DND-41 (cell line): ENCODE measurements at regions not wholly inside any gene's neighbourhood (a gene's known extent, or its start where the extent isn't known, plus 50 kb on each side); places are given as distances from the start of the nearest gene placed in this dataset.

ENCODE experiments used
- ATAC-seq: fragments of 200-7000 bp; cut with Tn5 transposase; 3 replicates; pipeline ENCODE4 v1.9.1; 2021; ENCODE audit warnings: low read depth; ENCODE audit not compliant: insufficient read depth
- DNase-seq: peaks from one replicate; pipeline ENCODE4 v3.0.0-alpha.2; 2020
- H2AFZ ChIP-seq: 2 replicates; pipeline ENCODE4 v1.6.0; 2012; ENCODE audit warnings: low read depth, low read length
- H3K27ac ChIP-seq: 2 replicates; pipeline ENCODE4 v1.5.1; 2012; ENCODE audit warnings: low read length, inconsistent platforms
- H3K27me3 ChIP-seq: fragments of 200-600 bp; sonication (generic); 2 replicates; pipeline ENCODE4 v1.6.0; 2012; ENCODE audit warnings: low read length, mild to moderate bottlenecking, inconsistent platforms; ENCODE audit not compliant: insufficient read depth, poor library complexity
- H3K36me3 ChIP-seq: 2 replicates; pipeline ENCODE4 v1.5.1; 2012; ENCODE audit warnings: low read length, inconsistent platforms; ENCODE audit not compliant: insufficient read depth
- H3K4me1 ChIP-seq: 2 replicates; pipeline ENCODE4 v1.5.1; 2012; ENCODE audit warnings: mild to moderate bottlenecking, low read length; ENCODE audit not compliant: insufficient read depth
- H3K4me2 ChIP-seq: 2 replicates; pipeline ENCODE4 v1.6.0; 2012; ENCODE audit warnings: mild to moderate bottlenecking, moderate library complexity, low read length, inconsistent platforms; ENCODE audit not compliant: insufficient read depth
- H3K4me3 ChIP-seq, 2 experiments: fragments of 200-600 bp in 1 of 2; shearing (Covaris generic) in 1 of 2; 2 replicates each; pipeline ENCODE4 v1.5.1; 2012 to 2016; ENCODE audit warnings: inconsistent platforms in 2 of 2, low read length in 2 of 2, mild to moderate bottlenecking in 2 of 2, low read depth in 1 of 2, moderate library complexity in 1 of 2
- H3K79me2 ChIP-seq: 2 replicates; pipeline ENCODE4 v1.6.0; 2012; ENCODE audit warnings: low read length, inconsistent platforms; ENCODE audit not compliant: insufficient read depth
- H3K9ac ChIP-seq: 2 replicates; pipeline ENCODE4 v1.6.0; 2012; ENCODE audit warnings: low read depth, mild to moderate bottlenecking, inconsistent platforms, low read length, moderate library complexity
- H3K9me3 ChIP-seq: 2 replicates; pipeline ENCODE4 v1.5.1; 2012; ENCODE audit warnings: low read length, moderate library complexity, mild to moderate bottlenecking, inconsistent platforms; ENCODE audit not compliant: insufficient read depth, severe bottlenecking
- H4K20me1 ChIP-seq: 2 replicates; pipeline ENCODE4 v1.6.0; 2012; ENCODE audit warnings: low read length; ENCODE audit not compliant: insufficient read depth
- CTCF ChIP-seq: IDR thresholded peaks from 2 replicates; pipeline ENCODE4 v1.5.1; 2012; ENCODE audit warnings: borderline replicate concordance, low read length, moderate library complexity, mild to moderate bottlenecking; ENCODE audit not compliant: poor library complexity, severe bottlenecking; ENCODE audit errors: extremely low read depth
- EZH2 ChIP-seq: IDR thresholded peaks from 3 replicates; pipeline ENCODE4 v1.6.1; 2012; ENCODE audit warnings: borderline replicate concordance, low read depth, mild to moderate bottlenecking, moderate library complexity, low read length, inconsistent platforms; ENCODE audit not compliant: severe bottlenecking

- no peaks in the 10 kb centered on the region for H3K27me3 ChIP-seq
- no peak overlapping the region for H3K4me3 ChIP-seq
- no peak overlapping the region for H3K9ac ChIP-seq
- no peak overlapping the region for H3K4me2 ChIP-seq
- no peaks in the 10 kb centered on the region for H4K20me1 ChIP-seq
- no peaks in the 10 kb centered on the region for H3K79me2 ChIP-seq
- no peaks in the 10 kb centered on the region for H3K9me3 ChIP-seq
- no peak for DNase-seq
- no peaks in the 10 kb centered on the region for H3K4me1 ChIP-seq
- no peak overlapping the region for H2AFZ ChIP-seq
- no peak for TF ChIP-seq EZH2
- TF ChIP-seq CTCF, result no peak
- no peak for ATAC-seq
- no peaks in the 10 kb centered on the region for H3K36me3 ChIP-seq
- H3K27ac ChIP-seq, result no peak overlapping the region
Measured at GRCh38 chr13:59300355-59301173, 863.2 kb downstream of the DIAPH3 start.

- Histone ChIP-seq H3K79me2 (no peaks in the 10 kb centered on the region), H3K4me2 (no peak overlapping the region), H4K20me1 (no peaks in the 10 kb centered on the region), H3K9me3 (no peaks in the 10 kb centered on the region), H3K27me3 (no peaks in the 10 kb centered on the region), H3K9ac (no peak overlapping the region), H3K4me1 (no peaks in the 10 kb centered on the region), H2AFZ (no peak overlapping the region), H3K27ac (no peak overlapping the region), H3K36me3 (no peaks in the 10 kb centered on the region), H3K4me3 (no peak overlapping the region)
- ATAC-seq, result no peak
- TF ChIP-seq CTCF (no peak), EZH2 (no peak)
- DNase-seq, result no peak
Measured at GRCh38 chr13:59301174-59301567, 862.6 kb downstream of the DIAPH3 start.

GRCh38 chr13:59303433-59303832, 860.3 kb downstream of the DIAPH3 start:
- no peak for DNase-seq

More at GRCh38 chr13:59303433-59303832, 860.3 kb downstream of the DIAPH3 start:
- Histone ChIP-seq H3K9ac (no peak overlapping the region), H3K79me2 (no peaks in the 10 kb centered on the region), H2AFZ (no peak overlapping the region), H3K27ac (no peak overlapping the region), H3K27me3 (no peaks in the 10 kb centered on the region), H3K4me1 (no peaks in the 10 kb centered on the region), H3K36me3 (no peaks in the 10 kb centered on the region), H4K20me1 (no peaks in the 10 kb centered on the region), H3K4me2 (no peak overlapping the region), H3K9me3 (no peaks in the 10 kb centered on the region), H3K4me3 (no peak overlapping the region)
- TF ChIP-seq EZH2, result no peak
- no peak for TF ChIP-seq CTCF
- no peak for ATAC-seq
